DMS 273 (cell line): ENCODE measurements at regions not wholly inside any gene's neighbourhood (a gene's known extent, or its start where the extent isn't known, plus 50 kb on each side); places are given as distances from the start of the nearest gene placed in this dataset.
"Not testable (repeated sequence)": the region's sequence is repeated elsewhere in the genome, so short reads cannot be mapped to it uniquely, and the experiment has no call there.

Experiments used
- DNase-seq: peaks from one replicate; lab custom pipeline; 2025; ENCODE audit not compliant: unreplicated experiment; lab: John Stamatoyannopoulos, UW

DNA sequence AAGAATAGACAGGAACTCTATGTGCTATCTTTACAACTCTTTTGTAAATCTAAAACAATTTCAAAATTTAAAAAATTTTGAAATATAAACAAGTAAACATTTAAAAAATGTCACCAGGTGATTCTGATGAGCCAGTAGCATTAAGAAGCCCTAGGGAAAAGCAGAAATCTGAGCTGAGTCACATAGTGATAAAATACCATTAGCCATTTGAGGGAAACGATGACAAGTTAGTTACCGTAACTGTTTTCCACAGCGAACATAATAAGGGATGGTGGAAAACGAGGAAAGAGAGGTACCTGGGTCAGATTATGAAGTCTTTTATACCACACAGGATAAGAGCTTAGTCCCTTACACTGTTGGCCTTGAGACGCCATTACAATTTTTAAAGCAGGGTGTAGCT lies 55.5 kb downstream of the PRR15 start:
- DNase-seq, result no peak

- DNase-seq, result no peak
These were observed 56.4 kb downstream of the PRR15 start for GRCh38 chr7:29619848-29620555.

DNA sequence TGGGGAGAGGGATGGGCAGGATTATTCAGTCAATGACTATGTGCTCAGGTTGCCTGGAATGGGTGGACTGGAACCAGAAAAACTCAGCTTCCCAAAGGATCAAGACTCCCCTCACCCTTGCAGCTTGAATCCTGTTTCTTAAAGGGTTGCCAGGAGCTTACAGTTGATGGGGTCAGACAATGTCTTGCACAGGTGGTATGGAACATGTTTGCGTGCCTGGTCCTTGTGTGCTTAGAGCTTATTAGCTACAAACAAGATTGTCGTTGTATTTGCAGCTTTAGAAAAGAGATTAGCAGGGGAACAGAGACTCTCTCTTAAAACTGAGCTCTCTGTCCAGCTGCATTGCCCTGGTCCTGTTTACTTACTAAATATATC lies 56.9 kb downstream of the PRR15 start:
- DNase-seq, result no peak

GRCh38 chr7:29622335-29623265 lies 59.0 kb downstream of the PRR15 start:
- DNase-seq, result peak; percentile 72

- no peak for DNase-seq
These were observed 60.3 kb downstream of the PRR15 start for GRCh38 chr7:29623973-29624372.

DNA sequence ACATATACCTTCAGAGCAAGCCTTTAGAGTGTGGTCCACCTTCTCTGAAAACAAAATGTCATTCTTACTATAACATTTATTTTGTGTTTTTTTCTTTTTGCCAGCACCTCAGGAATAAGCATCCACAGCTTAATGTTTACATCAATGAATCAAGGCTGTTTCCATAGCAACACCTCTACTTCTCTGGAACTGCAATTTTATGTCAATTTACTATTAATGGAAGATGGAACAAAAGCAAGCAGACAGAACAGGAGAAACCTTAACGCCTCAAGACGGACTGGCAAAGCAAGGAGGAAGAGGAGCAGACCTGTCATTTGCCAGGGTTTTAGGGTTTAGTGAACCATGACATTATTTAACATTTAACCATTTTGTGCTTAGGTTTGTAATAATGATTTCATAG lies 63.1 kb downstream of the PRR15 start:
- no peak for DNase-seq

- no peak for DNase-seq
These were observed 64.0 kb downstream of the PRR15 start for GRCh38 chr7:29627631-29628030.

DNA sequence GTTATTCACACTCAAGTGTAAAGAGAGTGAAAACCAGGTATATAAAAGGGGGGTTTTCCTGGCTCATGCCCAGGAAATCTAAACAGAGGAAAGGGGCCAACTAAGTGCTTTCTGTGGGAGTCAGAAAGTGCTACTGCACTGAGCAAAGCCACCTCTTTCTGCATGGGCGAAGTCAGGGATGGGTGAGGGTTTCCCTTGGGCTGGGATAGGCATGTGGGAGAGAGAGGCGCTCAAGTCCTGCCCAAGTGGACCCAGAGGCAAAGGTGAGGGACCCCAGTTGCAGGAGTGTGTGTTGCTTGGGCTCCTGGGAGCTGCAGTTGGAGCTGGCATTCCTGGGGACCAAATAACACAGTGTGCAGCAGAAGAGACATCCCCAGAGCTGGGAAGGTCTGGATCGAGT lies 65.9 kb downstream of the PRR15 start:
- no peak for DNase-seq

DNA sequence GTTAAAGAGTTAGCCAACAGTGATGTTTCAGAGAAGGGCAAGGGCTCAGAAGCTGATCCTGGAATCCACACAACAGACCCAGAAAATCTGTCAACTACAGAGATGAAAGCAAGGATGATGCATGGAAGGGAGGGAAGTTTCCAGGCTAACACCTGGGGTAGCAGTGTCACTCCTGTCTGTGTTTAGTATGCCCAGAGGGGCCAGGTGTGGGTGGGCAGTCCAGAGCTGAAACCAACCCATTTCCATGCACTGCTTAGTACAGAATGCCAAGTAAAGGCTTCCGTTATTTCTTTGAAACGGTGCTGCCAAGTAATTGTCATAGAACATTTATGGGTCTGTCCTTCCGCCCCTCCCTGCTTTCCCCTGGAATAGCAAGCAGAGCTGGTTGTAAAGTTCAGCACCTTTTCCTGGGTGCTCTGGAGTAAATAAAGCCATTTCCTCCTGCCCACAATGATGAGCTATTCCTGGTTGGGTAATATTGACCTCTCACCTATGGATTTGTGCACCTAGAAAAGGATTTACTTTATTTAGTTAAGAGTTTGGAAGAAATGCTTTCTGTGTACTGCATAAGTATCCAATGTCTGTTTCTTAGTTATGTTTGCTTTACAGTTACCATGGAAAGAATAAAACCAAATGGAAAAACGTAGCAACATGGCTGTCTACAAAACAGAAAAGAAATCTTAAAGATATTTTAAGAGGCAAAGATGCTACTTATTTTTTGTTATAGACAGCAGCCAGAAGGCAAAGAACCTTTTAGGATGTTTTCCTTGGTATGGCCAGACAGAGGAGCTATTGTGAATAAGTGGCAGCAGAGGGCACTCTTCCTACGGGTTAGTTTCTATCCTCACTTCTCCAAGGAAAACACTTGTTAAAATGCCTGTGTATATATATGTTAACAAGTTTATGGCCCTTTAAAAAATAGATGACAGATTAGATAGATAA lies 71.7 kb downstream of the PRR15 start:
- DNase-seq, result peak; percentile 85

- DNase-seq, result no peak
These were observed 72.3 kb downstream of the PRR15 start for GRCh38 chr7:29636009-29636351.

- DNase-seq, result no peak
These were observed 73.7 kb downstream of the PRR15 start for GRCh38 chr7:29637374-29637773.

DNA sequence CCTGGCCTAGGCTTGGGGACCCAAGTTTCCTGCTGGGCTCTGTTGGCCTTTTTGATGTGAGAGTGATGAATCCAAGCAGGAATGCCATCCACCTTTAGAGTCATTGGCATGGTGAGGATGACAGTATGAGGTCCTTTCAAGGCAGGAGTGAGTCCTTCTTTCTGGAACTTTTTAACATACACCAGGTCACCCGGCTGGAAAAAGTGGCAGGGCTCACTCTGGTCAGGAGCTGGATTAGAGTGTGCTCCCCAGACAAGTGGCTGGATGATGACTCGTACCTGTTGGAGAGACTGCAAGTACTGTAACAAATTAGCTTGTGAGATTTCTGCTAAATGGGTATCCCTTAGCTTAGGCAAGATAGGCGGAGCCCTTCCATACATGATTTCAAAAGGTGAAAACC lies 75.2 kb downstream of the PRR15 start:
- not testable (repeated sequence) for DNase-seq

GRCh38 chr7:29639386-29639785 lies 75.8 kb downstream of the PRR15 start:
- DNase-seq, result no peak

- DNase-seq, result no peak
These were observed 76.4 kb downstream of the PRR15 start for GRCh38 chr7:29639886-29640595.

- DNase-seq, result peak; percentile 61
These were observed 78.0 kb downstream of the PRR15 start for GRCh38 chr7:29641651-29642050.

GRCh38 chr7:29642494-29643155 lies 79.0 kb downstream of the PRR15 start:
- no peak for DNase-seq

DNA sequence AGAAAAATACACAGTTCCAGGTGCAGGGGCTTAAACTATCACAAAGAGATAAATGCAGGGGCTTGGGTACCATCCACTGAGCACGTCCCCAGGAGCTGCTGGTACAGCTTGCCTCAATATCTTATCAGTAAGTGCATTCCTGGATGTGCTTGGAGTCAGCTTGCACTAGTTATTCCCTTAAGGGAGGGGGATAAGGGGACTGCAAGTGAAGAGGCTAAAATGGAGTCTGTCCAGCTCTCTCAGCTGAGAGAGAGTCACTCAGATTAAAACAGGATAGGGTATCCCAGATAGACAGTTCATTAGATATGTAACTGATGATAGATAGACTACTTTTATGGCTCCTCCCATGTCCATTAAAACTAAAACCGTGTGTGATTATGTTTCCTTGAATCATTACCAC lies 82.5 kb downstream of the PRR15 start:
- DNase-seq, result not testable (repeated sequence)

- DNase-seq, result no peak
These were observed 83.5 kb downstream of the PRR15 start for GRCh38 chr7:29647020-29647654.

GRCh38 chr7:29647691-29648210 lies 84.1 kb downstream of the PRR15 start:
- not testable (repeated sequence) for DNase-seq
